Epithelial cell of esophagus (primary cell): ENCODE measurements at regions not wholly inside any gene's neighbourhood (a gene's known extent, or its start where the extent isn't known, plus 50 kb on each side); places are given as distances from the start of the nearest gene placed in this dataset.
A peak's percentile ranks its signal among the peaks of the same experiment; 100 is the strongest.

Source experiments
- DNase-seq: peaks from one replicate; pipeline ENCODE4 v3.0.0; 2010; ENCODE audit warnings: low read depth
- H3K4me3 ChIP-seq: 2 replicates; pipeline ENCODE4 v1.5.1; 2011; ENCODE audit warnings: mild to moderate bottlenecking, low read length, control low read depth
- TF ChIP-seq, protein P1 (sequence below): IDR thresholded peaks from 2 replicates; pipeline ENCODE4 v1.5.1; 2011; ENCODE audit warnings: low read depth, mild to moderate bottlenecking, low read length, control low read depth, inconsistent platforms; ENCODE audit not compliant: insufficient read depth; ENCODE audit errors: missing control alignments

GRCh38 chr6:120786256-120786655, 548.0 kb downstream of the TBC1D32 start:
- no peak overlapping the region for H3K4me3 ChIP-seq
- no peak for DNase-seq
- TF ChIP-seq, protein P1, sequence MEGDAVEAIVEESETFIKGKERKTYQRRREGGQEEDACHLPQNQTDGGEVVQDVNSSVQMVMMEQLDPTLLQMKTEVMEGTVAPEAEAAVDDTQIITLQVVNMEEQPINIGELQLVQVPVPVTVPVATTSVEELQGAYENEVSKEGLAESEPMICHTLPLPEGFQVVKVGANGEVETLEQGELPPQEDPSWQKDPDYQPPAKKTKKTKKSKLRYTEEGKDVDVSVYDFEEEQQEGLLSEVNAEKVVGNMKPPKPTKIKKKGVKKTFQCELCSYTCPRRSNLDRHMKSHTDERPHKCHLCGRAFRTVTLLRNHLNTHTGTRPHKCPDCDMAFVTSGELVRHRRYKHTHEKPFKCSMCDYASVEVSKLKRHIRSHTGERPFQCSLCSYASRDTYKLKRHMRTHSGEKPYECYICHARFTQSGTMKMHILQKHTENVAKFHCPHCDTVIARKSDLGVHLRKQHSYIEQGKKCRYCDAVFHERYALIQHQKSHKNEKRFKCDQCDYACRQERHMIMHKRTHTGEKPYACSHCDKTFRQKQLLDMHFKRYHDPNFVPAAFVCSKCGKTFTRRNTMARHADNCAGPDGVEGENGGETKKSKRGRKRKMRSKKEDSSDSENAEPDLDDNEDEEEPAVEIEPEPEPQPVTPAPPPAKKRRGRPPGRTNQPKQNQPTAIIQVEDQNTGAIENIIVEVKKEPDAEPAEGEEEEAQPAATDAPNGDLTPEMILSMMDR = no peak

- no peak overlapping the region for H3K4me3 ChIP-seq
- TF ChIP-seq, protein P1 = no peak
- no peak for DNase-seq
Observed at GRCh38 chr6:120785459-120786086, 548.7 kb downstream of the TBC1D32 start.

- TF ChIP-seq, protein P1 = no peak
- DNase-seq = no peak
- no peak overlapping the region for H3K4me3 ChIP-seq
Observed at GRCh38 chr6:120779441-120779840, 554.8 kb downstream of the TBC1D32 start.

DNA sequence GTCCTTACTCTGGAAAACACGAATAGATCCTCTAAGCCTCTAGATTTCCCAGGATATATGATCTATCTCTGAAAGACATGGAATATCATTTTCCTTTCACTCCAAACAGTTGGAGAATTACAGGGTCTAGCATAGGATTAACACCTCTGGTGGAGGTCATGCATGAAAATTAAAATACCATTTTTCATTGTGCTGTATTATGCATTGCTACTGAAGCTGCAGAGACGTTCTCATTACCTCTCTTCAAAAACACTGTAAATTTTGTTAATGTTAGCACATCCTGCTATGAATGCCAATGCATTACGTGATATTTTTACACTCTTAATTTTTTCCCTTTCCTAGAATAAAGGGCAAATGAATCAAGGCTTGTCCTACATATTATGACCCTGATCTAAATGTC, 558.6 kb downstream of the TBC1D32 start:
- TF ChIP-seq, protein P1 = no peak
- DNase-seq = no peak
- no peak overlapping the region for H3K4me3 ChIP-seq

GRCh38 chr6:120774275-120774674, 560.0 kb downstream of the TBC1D32 start:
- DNase-seq = peak; percentile 37
- TF ChIP-seq, protein P1 = no peak
- H3K4me3 ChIP-seq = no peak overlapping the region

DNA sequence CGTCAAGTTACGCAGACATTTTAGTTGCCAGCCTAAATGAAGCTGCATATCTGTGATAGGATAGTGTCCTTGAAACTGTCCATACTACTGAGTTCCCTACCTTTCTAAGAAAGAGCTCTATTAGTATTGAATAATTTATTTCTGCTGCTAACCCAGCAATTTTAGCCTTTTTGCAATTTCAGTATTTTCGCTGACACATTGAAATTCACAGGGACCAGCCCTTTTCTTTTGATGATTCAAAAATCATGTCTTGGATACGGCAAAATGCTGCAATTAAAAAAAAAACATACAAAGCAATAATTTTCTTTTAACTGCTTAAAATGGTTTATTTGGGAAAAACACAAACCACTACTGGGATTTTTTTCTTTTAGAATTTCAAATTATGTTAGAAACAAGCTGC, 563.3 kb downstream of the TBC1D32 start:
- DNase-seq = no peak
- no peak overlapping the region for H3K4me3 ChIP-seq
- TF ChIP-seq, protein P1 = no peak

DNA sequence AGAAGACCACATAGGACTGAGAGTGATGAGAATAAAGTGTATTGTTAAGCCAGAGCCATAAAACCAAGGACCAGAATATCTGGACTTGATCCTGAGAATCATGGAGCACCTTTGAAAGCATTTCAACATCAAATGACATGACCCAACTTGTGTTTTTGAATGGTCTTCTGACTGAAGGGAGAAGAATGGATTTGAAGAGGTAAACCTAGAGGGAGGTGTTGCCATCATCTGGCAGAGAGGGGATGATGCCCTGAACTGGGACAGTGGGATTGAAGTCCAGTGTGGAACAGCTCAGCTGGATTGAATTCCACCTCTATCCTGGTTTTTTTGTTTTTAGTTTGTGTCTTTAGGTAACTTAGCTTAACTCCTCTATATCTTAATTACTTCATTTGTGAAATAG, 570.0 kb downstream of the TBC1D32 start:
- TF ChIP-seq, protein P1 = peak; percentile 66
- DNase-seq = peak; percentile 71

More for the DNA sequence above, 570.0 kb downstream of the TBC1D32 start:
- no peak overlapping the region for H3K4me3 ChIP-seq
